Activated naive CD8-positive, alpha-beta T cell treated with anti-CD3 and anti-CD28 coated beads, Interleukin-2, amount 50 U/mL, for 24 hours (primary cell): ENCODE measurements at regions not wholly inside any gene's neighbourhood (a gene's known extent, or its start where the extent isn't known, plus 50 kb on each side); places are given as distances from the start of the nearest gene placed in this dataset.

Experiments used
- ATAC-seq: fragments of 150-1000 bp; cut with Tn5 transposase; one replicate; pipeline ENCODE4 v1.10.0; 2021
- DNase-seq: peaks from one replicate; pipeline ENCODE4 v3.0.0; 2021
- H3K27ac Mint-ChIP-seq: one replicate; pipeline ENCODE4 v1.8.0; 2021; ENCODE audit warnings: mild to moderate bottlenecking, mixed read lengths
- H3K27me3 Mint-ChIP-seq: one replicate; pipeline ENCODE4 v1.8.0; 2021; ENCODE audit warnings: mixed read lengths
- H3K36me3 Mint-ChIP-seq: one replicate; pipeline ENCODE4 v1.8.0; 2021; ENCODE audit warnings: low read depth, mixed read lengths
- H3K4me1 Mint-ChIP-seq: one replicate; pipeline ENCODE4 v1.8.0; 2021; ENCODE audit warnings: mixed read lengths
- H3K4me3 Mint-ChIP-seq: one replicate; pipeline ENCODE4 v1.8.0; 2021; ENCODE audit warnings: mild to moderate bottlenecking, moderate library complexity, mixed read lengths
- H3K9me3 Mint-ChIP-seq: one replicate; pipeline ENCODE4 v1.8.0; 2021; ENCODE audit warnings: mixed read lengths

GRCh38 chr2:6531304-6531703, 334.4 kb downstream of the CMPK2 start:
- peaks cover 1% of the 10 kb centered on the region for H3K27me3 Mint-ChIP-seq
- no peak for DNase-seq
- H3K4me3 Mint-ChIP-seq, result no peak overlapping the region
- no peaks in the 10 kb centered on the region for H3K9me3 Mint-ChIP-seq
- no peak overlapping the region for H3K27ac Mint-ChIP-seq
- H3K36me3 Mint-ChIP-seq, result no peaks in the 10 kb centered on the region
- no peak for ATAC-seq
- no peaks in the 10 kb centered on the region for H3K4me1 Mint-ChIP-seq

GRCh38 chr2:6535572-6535971, 330.1 kb downstream of the CMPK2 start:
- no peaks in the 10 kb centered on the region for H3K9me3 Mint-ChIP-seq
- no peaks in the 10 kb centered on the region for H3K4me1 Mint-ChIP-seq
- no peak overlapping the region for H3K27ac Mint-ChIP-seq
- DNase-seq (no peak), ATAC-seq (no peak)
- no peak overlapping the region for H3K4me3 Mint-ChIP-seq
- no peaks in the 10 kb centered on the region for H3K36me3 Mint-ChIP-seq
- H3K27me3 Mint-ChIP-seq, result peaks cover 1% of the 10 kb centered on the region

DNA sequence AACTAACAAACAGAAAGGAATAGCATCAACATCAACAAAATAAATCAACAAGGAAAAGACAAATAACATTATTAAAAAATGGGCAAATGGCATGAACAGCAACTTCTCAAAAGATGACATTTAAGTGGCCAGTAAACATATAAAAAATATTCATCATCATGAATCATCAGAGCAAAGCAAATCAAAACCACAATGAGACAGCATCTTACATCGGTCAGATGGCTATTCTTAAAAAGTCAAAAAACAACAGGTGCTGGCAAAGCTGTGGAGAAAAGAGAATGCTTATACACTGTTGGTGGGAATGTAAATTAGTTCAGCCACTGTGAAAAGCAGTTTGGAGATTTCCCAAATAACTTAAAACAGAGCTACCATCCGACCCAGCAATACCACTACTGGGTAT, 327.1 kb downstream of the CMPK2 start:
- Mint-ChIP-seq H3K4me1 (no peaks in the 10 kb centered on the region), H3K27me3 (peaks cover 1% of the 10 kb centered on the region), H3K4me3 (no peak overlapping the region), H3K36me3 (no peaks in the 10 kb centered on the region), H3K27ac (no peak overlapping the region), H3K9me3 (no peaks in the 10 kb centered on the region)
- DNase-seq, result no peak
- no peak for ATAC-seq

GRCh38 chr2:6545336-6545735, 320.4 kb downstream of the CMPK2 start:
- ATAC-seq, result no peak
- Mint-ChIP-seq H3K9me3 (peaks cover 6% of the 10 kb centered on the region), H3K36me3 (no peaks in the 10 kb centered on the region), H3K4me1 (no peaks in the 10 kb centered on the region), H3K27ac (no peak overlapping the region), H3K27me3 (no peaks in the 10 kb centered on the region), H3K4me3 (no peak overlapping the region)
- no peak for DNase-seq

DNA sequence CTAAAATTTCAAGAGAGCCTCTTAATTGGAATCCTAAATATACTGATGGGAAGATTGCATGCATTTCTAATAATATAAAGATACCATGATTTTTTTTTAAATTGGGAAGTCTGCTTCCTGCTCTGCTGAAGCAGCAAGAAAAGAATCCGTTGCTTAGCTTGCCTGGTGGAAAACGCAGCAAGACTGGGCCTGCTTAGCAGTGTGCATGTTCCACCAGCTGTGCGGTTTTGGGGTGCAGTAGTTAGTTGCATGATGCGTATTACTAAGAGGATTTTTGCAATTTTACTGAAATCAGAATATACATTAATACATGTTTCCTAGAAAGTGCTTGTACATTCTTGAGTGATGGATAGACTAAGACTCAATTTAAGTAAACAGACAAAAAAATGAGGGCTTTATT, 319.9 kb downstream of the CMPK2 start:
- Mint-ChIP-seq H3K36me3 (no peaks in the 10 kb centered on the region), H3K27ac (no peak overlapping the region), H3K4me3 (no peak overlapping the region), H3K4me1 (no peaks in the 10 kb centered on the region), H3K9me3 (peaks cover 6% of the 10 kb centered on the region), H3K27me3 (no peaks in the 10 kb centered on the region)
- DNase-seq, result no peak
- no peak for ATAC-seq

DNA sequence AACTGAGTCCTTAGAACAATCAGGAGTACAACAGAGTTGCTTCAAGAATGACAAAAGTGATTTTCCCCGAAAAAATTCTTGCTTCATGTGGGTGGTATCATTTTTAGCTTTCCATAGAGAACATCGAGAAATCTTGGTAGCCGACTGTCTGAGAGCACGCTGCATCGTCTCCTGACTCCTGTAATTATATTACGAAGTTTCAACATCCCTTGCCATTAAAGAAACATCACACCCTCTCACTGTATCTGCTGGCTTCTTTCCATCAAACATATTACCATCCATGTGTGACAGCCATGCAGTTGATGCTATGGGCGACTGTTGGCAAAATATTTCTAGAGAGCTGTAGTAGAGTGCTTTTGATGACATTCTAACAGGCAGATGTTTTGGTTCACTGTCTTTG, 311.2 kb downstream of the CMPK2 start:
- no peaks in the 10 kb centered on the region for H3K4me1 Mint-ChIP-seq

DNA sequence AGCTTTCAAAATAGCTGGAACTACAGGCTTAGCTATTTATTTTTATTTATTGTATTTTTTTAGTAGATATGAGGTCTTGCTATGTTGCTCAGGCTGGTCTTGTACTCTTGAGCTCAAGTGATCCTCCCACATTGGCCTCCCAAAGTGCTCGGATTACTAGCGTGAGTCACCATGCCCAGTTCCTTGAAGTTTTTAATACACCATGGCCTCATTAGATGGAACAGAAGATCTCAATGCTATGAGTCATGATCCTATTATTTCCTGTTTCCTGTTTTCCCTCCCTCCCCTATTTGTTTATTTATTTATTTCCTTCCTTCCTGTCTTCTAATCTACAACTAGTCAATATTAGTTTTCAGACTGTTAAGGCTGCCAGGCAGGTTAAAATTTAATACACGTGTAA, 309.0 kb downstream of the CMPK2 start:
- H3K27me3 Mint-ChIP-seq, result peaks cover 8% of the 10 kb centered on the region
- H3K9me3 Mint-ChIP-seq, result no peaks in the 10 kb centered on the region
- H3K4me3 Mint-ChIP-seq, result no peak overlapping the region
- no peaks in the 10 kb centered on the region for H3K4me1 Mint-ChIP-seq
- no peak for ATAC-seq
- DNase-seq, result no peak
- no peaks in the 10 kb centered on the region for H3K36me3 Mint-ChIP-seq
- no peak overlapping the region for H3K27ac Mint-ChIP-seq

More for the DNA sequence above, 311.2 kb downstream of the CMPK2 start:
- Mint-ChIP-seq H3K27me3 (no peaks in the 10 kb centered on the region), H3K9me3 (no peaks in the 10 kb centered on the region), H3K36me3 (no peaks in the 10 kb centered on the region), H3K27ac (no peak overlapping the region), H3K4me3 (no peak overlapping the region)
- DNase-seq (no peak), ATAC-seq (no peak)

GRCh38 chr2:6557737-6558136, 308.0 kb downstream of the CMPK2 start:
- no peaks in the 10 kb centered on the region for H3K36me3 Mint-ChIP-seq
- DNase-seq (no peak), ATAC-seq (no peak)
- no peak overlapping the region for H3K27ac Mint-ChIP-seq
- no peaks in the 10 kb centered on the region for H3K4me1 Mint-ChIP-seq
- H3K4me3 Mint-ChIP-seq, result no peak overlapping the region
- H3K9me3 Mint-ChIP-seq, result no peaks in the 10 kb centered on the region
- peaks cover 8% of the 10 kb centered on the region for H3K27me3 Mint-ChIP-seq

GRCh38 chr2:6562771-6563170, 302.9 kb downstream of the CMPK2 start:
- H3K4me3 Mint-ChIP-seq, result no peak overlapping the region
- no peak for ATAC-seq
- DNase-seq, result no peak
- H3K4me1 Mint-ChIP-seq, result no peaks in the 10 kb centered on the region
- H3K27ac Mint-ChIP-seq, result no peak overlapping the region
- peaks cover 8% of the 10 kb centered on the region for H3K27me3 Mint-ChIP-seq
- no peaks in the 10 kb centered on the region for H3K36me3 Mint-ChIP-seq
- no peaks in the 10 kb centered on the region for H3K9me3 Mint-ChIP-seq

GRCh38 chr2:6564326-6564725, 301.4 kb downstream of the CMPK2 start:
- DNase-seq (no peak), ATAC-seq (no peak)
- Mint-ChIP-seq H3K4me3 (no peak overlapping the region), H3K27me3 (peaks cover 8% of the 10 kb centered on the region), H3K9me3 (no peaks in the 10 kb centered on the region), H3K4me1 (no peaks in the 10 kb centered on the region), H3K27ac (no peak overlapping the region), H3K36me3 (no peaks in the 10 kb centered on the region)

GRCh38 chr2:6574121-6574520, 291.6 kb downstream of the CMPK2 start:
- DNase-seq (no peak), ATAC-seq (no peak)
- Mint-ChIP-seq H3K4me1 (no peaks in the 10 kb centered on the region), H3K27me3 (peaks cover 6% of the 10 kb centered on the region), H3K9me3 (no peaks in the 10 kb centered on the region), H3K36me3 (no peaks in the 10 kb centered on the region), H3K27ac (no peak overlapping the region), H3K4me3 (no peak overlapping the region)

DNA sequence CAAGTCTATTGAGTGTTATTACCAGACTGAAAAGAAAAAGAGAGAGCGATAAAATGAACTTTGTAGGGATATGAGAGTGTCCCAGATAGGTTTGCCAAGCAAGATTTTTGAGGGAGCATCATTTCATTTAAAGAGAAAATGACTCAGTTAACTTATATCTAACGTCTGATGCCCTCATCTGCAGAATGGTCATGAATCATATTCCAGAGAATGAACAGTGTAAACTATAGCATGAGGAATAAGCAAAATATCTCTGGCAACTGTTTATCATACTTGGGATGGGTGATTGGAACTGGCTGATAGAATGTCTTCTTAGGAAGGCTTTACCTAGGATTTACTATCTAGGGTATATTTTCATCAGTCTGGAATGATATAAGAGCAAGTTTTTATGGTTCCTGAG, 289.4 kb downstream of the CMPK2 start:
- Mint-ChIP-seq H3K27ac (no peak overlapping the region), H3K27me3 (peaks cover 5% of the 10 kb centered on the region), H3K4me1 (no peaks in the 10 kb centered on the region), H3K4me3 (no peak overlapping the region), H3K36me3 (no peaks in the 10 kb centered on the region), H3K9me3 (no peaks in the 10 kb centered on the region)
- ATAC-seq (no peak), DNase-seq (no peak)

- Mint-ChIP-seq H3K27ac (no peak overlapping the region), H3K27me3 (peaks cover 5% of the 10 kb centered on the region), H3K4me3 (no peak overlapping the region), H3K36me3 (no peaks in the 10 kb centered on the region), H3K9me3 (no peaks in the 10 kb centered on the region), H3K4me1 (no peaks in the 10 kb centered on the region)
- DNase-seq (no peak), ATAC-seq (no peak)
These were observed 287.7 kb downstream of the CMPK2 start for GRCh38 chr2:6577960-6578359.

DNA sequence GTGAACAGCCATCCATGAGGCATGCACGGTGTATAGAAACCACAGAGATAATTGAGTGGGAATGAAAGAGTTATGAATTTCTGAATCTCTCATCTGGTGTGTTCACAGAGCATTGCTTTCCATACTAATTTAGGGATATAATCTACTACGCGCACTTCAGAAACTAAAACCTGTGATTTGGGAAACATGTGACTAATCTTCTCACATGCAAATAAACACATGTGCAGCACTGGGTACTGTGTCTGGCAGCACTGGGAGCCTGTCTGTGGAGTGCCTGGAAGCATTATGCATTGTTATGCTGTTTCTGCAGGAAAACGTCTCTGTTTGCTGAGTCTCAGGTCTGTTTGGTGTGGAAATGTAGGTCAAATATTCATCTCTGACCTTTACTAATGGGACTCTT, 287.3 kb downstream of the CMPK2 start:
- DNase-seq (no peak), ATAC-seq (no peak)
- Mint-ChIP-seq H3K27ac (no peak overlapping the region), H3K27me3 (peaks cover 5% of the 10 kb centered on the region), H3K9me3 (no peaks in the 10 kb centered on the region), H3K36me3 (no peaks in the 10 kb centered on the region), H3K4me3 (no peak overlapping the region), H3K4me1 (no peaks in the 10 kb centered on the region)

DNA sequence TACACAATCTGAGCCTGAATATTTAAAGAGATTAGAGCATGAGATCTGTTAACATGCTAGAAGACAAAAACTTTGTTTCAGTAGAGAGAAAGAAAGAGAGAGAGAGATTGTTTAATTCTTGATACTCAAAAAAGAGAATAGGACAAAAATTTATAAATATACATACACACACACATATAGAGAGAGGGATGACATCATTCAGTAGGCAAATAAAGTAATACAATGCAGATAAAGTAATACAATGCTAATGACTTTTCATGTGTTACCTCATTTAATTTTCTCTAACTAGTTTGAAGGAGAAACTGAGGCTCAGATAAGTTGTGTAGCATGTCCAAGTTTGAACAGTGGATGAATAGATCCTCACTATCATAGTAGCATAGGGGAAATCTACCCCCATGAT, 286.4 kb downstream of the CMPK2 start:
- no peaks in the 10 kb centered on the region for H3K9me3 Mint-ChIP-seq
- no peaks in the 10 kb centered on the region for H3K36me3 Mint-ChIP-seq
- no peak overlapping the region for H3K4me3 Mint-ChIP-seq
- no peaks in the 10 kb centered on the region for H3K4me1 Mint-ChIP-seq
- DNase-seq (no peak), ATAC-seq (no peak)
- peaks cover 5% of the 10 kb centered on the region for H3K27me3 Mint-ChIP-seq
- no peak overlapping the region for H3K27ac Mint-ChIP-seq

- ATAC-seq (peak; percentile 36), DNase-seq (no peak)
- Mint-ChIP-seq H3K9me3 (no peaks in the 10 kb centered on the region), H3K27me3 (peaks cover 2% of the 10 kb centered on the region), H3K4me1 (no peaks in the 10 kb centered on the region), H3K36me3 (no peaks in the 10 kb centered on the region), H3K4me3 (no peak overlapping the region), H3K27ac (no peak overlapping the region)
These were observed 284.7 kb downstream of the CMPK2 start for GRCh38 chr2:6580982-6581381.
